Mesodermal cell (in vitro differentiated cells): ENCODE measurements at regions not wholly inside any gene's neighbourhood (a gene's known extent, or its start where the extent isn't known, plus 50 kb on each side); places are given as distances from the start of the nearest gene placed in this dataset.

ENCODE experiments used
- H3K27ac ChIP-seq: 2 replicates; pipeline ENCODE4 v1.7.0; 2013; ENCODE audit warnings: mild to moderate bottlenecking, low read depth, low read length, moderate library complexity; ENCODE audit not compliant: severe bottlenecking
- H3K36me3 ChIP-seq: 2 replicates; pipeline ENCODE4 v1.7.1; 2013; ENCODE audit warnings: mild to moderate bottlenecking, low read length, moderate library complexity; ENCODE audit not compliant: control insufficient read depth, insufficient read depth
- H3K4me1 ChIP-seq: one replicate; pipeline ENCODE4 v1.7.1; 2013; ENCODE audit warnings: mild to moderate bottlenecking, low read length; ENCODE audit not compliant: insufficient read depth, control insufficient read depth, poor library complexity, severe bottlenecking
- H3K4me3 ChIP-seq: 2 replicates; pipeline ENCODE4 v1.7.0; 2013; ENCODE audit warnings: low read length, control low read depth, mild to moderate bottlenecking; ENCODE audit not compliant: insufficient read depth, poor library complexity, severe bottlenecking; ENCODE audit errors: extremely low read depth
- H3K9me3 ChIP-seq: 2 replicates; pipeline ENCODE4 v1.7.1; 2013; ENCODE audit warnings: mild to moderate bottlenecking, low read length, moderate library complexity; ENCODE audit not compliant: control insufficient read depth
- WGBS, 2 experiments: methylation state at CpG; one replicate each; pipeline ENCODE4 v1.1.5; 2013; ENCODE audit warnings: missing lambda C conversion rate in 2 of 2; ENCODE audit not compliant: insufficient coverage in 2 of 2; 5-methylcytosine and 5-hydroxymethylcytosine counted together

DNA sequence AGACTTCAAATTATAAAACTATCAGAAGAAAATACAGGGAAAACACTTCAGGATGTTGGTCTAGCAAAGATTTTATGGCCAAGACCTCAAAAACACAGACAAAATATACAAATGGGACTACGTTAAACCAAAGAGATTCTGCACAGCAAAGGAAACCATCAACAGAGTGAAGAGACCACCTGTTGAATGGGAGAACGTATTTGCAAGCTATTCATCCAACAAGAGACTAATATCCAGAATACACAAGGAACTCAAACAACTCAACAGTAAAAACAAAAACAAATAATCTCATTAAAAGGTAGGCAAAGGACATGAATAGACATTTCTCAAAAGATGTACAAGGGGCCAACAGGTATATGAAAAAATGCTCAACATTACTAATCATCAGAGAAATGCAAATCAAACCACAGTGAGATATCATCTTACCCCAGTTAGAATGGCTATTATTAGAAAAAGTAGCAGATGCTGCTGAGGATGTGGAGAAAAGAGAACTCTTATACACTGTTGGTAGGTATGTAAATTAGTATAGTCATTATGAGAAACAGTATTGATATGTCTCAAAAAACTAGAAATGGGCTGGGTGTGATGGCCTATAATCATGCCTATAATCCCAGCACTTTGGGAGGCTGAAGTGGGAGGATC is 112.6 kb downstream of the LRIG2 start:
- H3K36me3 ChIP-seq: no peaks in the 10 kb centered on the region
- H3K9me3 ChIP-seq: peaks cover 6% of the 10 kb centered on the region
- H3K27ac ChIP-seq: no peak overlapping the region
- no peak overlapping the region for H3K4me3 ChIP-seq
- WGBS, 2 experiments: 75% methylated on average over 1 of the region's 2 CpGs; no CpG with 5 or more reads in 1 of the 2 experiments
- no peaks in the 10 kb centered on the region for H3K4me1 ChIP-seq

- Histone ChIP-seq H3K4me3 (no peak overlapping the region), H3K27ac (no peak overlapping the region), H3K9me3 (peaks cover 5% of the 10 kb centered on the region), H3K4me1 (no peaks in the 10 kb centered on the region), H3K36me3 (no peaks in the 10 kb centered on the region)
- 100% methylated on average over 1 to 2 of the region's 3 CpGs for WGBS, 2 experiments
These were observed 117.1 kb downstream of the LRIG2 start for GRCh38 chr1:113190078-113190477.

GRCh38 chr1:113190930-113191329 is 117.9 kb downstream of the LRIG2 start:
- H3K4me3 ChIP-seq: no peak overlapping the region
- 80 to 100% methylated on average over 1 to 2 of the region's 3 CpGs for WGBS, 2 experiments
- H3K27ac ChIP-seq: no peak overlapping the region
- H3K36me3 ChIP-seq: no peaks in the 10 kb centered on the region
- no peaks in the 10 kb centered on the region for H3K9me3 ChIP-seq
- H3K4me1 ChIP-seq: no peaks in the 10 kb centered on the region

GRCh38 chr1:113191579-113192076 is 118.6 kb downstream of the LRIG2 start:
- no peaks in the 10 kb centered on the region for H3K4me1 ChIP-seq
- no peaks in the 10 kb centered on the region for H3K9me3 ChIP-seq
- no peaks in the 10 kb centered on the region for H3K36me3 ChIP-seq
- no peak overlapping the region for H3K27ac ChIP-seq
- 97 to 100% methylated on average over 9 to 11 of the region's 11 CpGs for WGBS, 2 experiments
- H3K4me3 ChIP-seq: no peak overlapping the region

GRCh38 chr1:113192242-113192641 is 119.2 kb downstream of the LRIG2 start:
- Histone ChIP-seq H3K36me3 (no peaks in the 10 kb centered on the region), H3K4me3 (no peak overlapping the region), H3K27ac (no peak overlapping the region), H3K4me1 (no peaks in the 10 kb centered on the region), H3K9me3 (no peaks in the 10 kb centered on the region)
- 83 to 89% methylated on average over 2 of the region's 2 CpGs for WGBS, 2 experiments

GRCh38 chr1:113192980-113193379 is 120.0 kb downstream of the LRIG2 start:
- H3K9me3 ChIP-seq: no peaks in the 10 kb centered on the region
- WGBS, 2 experiments: no CpG with 5 or more reads among the region's 1 CpG
- H3K4me1 ChIP-seq: no peaks in the 10 kb centered on the region
- no peak overlapping the region for H3K27ac ChIP-seq
- no peak overlapping the region for H3K4me3 ChIP-seq
- no peaks in the 10 kb centered on the region for H3K36me3 ChIP-seq

- no peaks in the 10 kb centered on the region for H3K4me1 ChIP-seq
- WGBS, 2 experiments: 94 to 96% methylated on average over 14 to 16 of the region's 18 CpGs
These were observed 122.1 kb downstream of the LRIG2 start for GRCh38 chr1:113194846-113195830.

GRCh38 chr1:113197719-113198330 is 124.8 kb downstream of the LRIG2 start:
- no peaks in the 10 kb centered on the region for H3K9me3 ChIP-seq
- 93 to 94% methylated on average over 10 to 13 of the region's 13 CpGs for WGBS, 2 experiments
- H3K36me3 ChIP-seq: no peaks in the 10 kb centered on the region
- no peak overlapping the region for H3K4me3 ChIP-seq
- H3K27ac ChIP-seq: no peak overlapping the region
- no peaks in the 10 kb centered on the region for H3K4me1 ChIP-seq

More at GRCh38 chr1:113194846-113195830, 122.1 kb downstream of the LRIG2 start:
- Histone ChIP-seq H3K36me3 (no peaks in the 10 kb centered on the region), H3K9me3 (no peaks in the 10 kb centered on the region), H3K4me3 (no peak overlapping the region), H3K27ac (no peak overlapping the region)

DNA sequence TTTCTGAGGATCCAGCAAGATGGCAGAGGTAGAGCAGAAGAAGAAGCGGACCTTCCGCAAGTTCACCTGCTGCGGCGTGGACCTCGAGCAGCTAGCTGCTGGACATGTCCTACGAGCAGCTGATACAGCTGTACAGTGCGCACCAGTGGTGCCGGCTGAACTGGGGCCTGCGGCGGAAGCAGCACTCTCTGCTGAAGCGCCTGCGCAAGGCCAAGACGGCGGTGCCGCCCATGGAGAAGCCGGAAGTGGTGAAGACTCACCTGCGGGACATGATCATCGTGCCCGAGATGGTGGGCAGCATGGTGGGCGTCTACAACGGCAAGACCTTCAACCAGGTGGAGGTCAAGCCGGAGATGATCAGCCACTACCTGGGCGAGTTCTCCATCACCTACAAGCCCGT is 125.8 kb downstream of the LRIG2 start:
- Histone ChIP-seq H3K36me3 (no peaks in the 10 kb centered on the region), H3K4me3 (no peak overlapping the region)
- 95 to 98% methylated on average over 22 to 23 of the region's 24 CpGs for WGBS, 2 experiments

DNA sequence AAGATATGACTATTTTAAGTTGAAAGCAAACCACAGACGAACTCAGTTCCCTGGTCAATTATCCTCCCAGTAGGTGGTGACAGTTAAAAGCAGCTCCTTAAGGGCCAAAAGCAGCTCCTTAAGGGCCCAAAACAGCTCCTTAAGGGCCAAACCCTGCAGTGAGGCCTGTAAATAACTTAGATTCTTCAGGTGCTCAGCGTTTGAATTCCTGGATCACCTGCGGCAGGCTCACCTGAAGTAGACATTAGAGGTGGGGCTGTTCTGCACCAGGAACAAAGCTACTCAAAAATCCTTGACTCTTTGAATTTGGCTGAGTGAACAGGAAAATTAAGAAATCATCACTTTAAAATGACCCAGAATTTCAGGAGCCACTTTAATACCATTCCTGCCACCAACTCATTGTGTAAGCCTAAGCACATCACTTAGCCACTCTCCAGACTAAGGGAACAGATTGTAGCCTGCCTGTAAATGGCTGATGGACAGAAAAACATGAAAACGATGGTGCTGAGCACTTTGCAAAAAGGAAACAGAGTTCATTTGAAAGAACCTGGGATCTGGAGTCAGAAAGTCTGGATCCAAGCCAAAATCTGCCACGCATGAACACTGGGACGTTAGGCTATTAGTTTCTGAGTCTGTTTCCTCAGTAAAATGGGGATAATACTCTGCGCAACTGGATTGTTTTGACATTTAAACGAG is 126.9 kb downstream of the LRIG2 start:
- no peaks in the 10 kb centered on the region for H3K4me1 ChIP-seq
- WGBS, 2 experiments: 72 to 75% methylated on average over 5 to 6 of the region's 8 CpGs
- H3K36me3 ChIP-seq: no peaks in the 10 kb centered on the region
- H3K27ac ChIP-seq: no peak overlapping the region
- H3K4me3 ChIP-seq: no peak overlapping the region
- no peaks in the 10 kb centered on the region for H3K9me3 ChIP-seq

More for the DNA sequence above, 125.8 kb downstream of the LRIG2 start:
- H3K4me1 ChIP-seq: no peaks in the 10 kb centered on the region
- no peaks in the 10 kb centered on the region for H3K9me3 ChIP-seq
- H3K27ac ChIP-seq: no peak overlapping the region
